Upper lobe of left lung (tissue), 6 donors: ENCODE measurements at regions not wholly inside any gene's neighbourhood (a gene's known extent, or its start where the extent isn't known, plus 50 kb on each side); places are given as distances from the start of the nearest gene placed in this dataset.

Source experiments
- ATAC-seq, 2 donors: fragments of 200-7000 bp; cut with Tn5 transposase; one replicate each; pipeline ENCODE4 v1.9.1; 2022; ENCODE audit warnings: mild to moderate bottlenecking in 2 of 2, moderate library complexity in 2 of 2; ENCODE audit not compliant: low FRiP score in 2 of 2
- DNase-seq, 2 donors: peaks; one replicate each; pipeline ENCODE4 v3.0.0-alpha.2; 2019 to 2020
- H3K27ac ChIP-seq, 4 donors: fragments of 200-600 bp; sonication (generic); one replicate each; pipeline ENCODE4 v1.5.1; 2016 to 2019
- H3K27me3 ChIP-seq, 4 donors: fragments of 200-600 bp; sonication (generic); one replicate each; pipeline ENCODE4 v1.5.1; 2017 to 2019
- H3K36me3 ChIP-seq, 4 donors: fragments of 200-600 bp; sonication (generic); one replicate each; pipeline ENCODE4 v1.5.1; 2016 to 2019
- H3K4me1 ChIP-seq, 4 donors: fragments of 200-600 bp; sonication (generic); one replicate each; pipeline ENCODE4 v1.5.1; 2018 to 2019
- H3K4me3 ChIP-seq, 4 donors: fragments of 200-600 bp; sonication (generic); one replicate each; pipeline ENCODE4 v1.5.1; 2017 to 2019; ENCODE audit warnings: mild to moderate bottlenecking in 2 of 4, moderate library complexity in 1 of 4
- H3K9me3 ChIP-seq, 4 donors: fragments of 200-600 bp; sonication (generic); one replicate each; pipeline ENCODE4 v1.5.1; 2018 to 2019
- EP300 ChIP-seq, 4 donors: sonication (generic); formaldehyde crosslinking; IDR thresholded peaks; one replicate each; pipeline ENCODE4 v1.5.1; 2017; ENCODE audit warnings: antibody characterized with exemption in 4 of 4, control low read depth in 2 of 4
- POLR2A ChIP-seq, 4 donors: fragments of 450-650 bp; IDR thresholded peaks; one replicate each; pipeline ENCODE4 v1.5.1; 2016 to 2017; ENCODE audit warnings: antibody characterized with exemption in 4 of 4, mild to moderate bottlenecking in 2 of 4
- POLR2AphosphoS5 ChIP-seq, 2 donors: sonication (generic); formaldehyde crosslinking; IDR thresholded peaks; one replicate each; pipeline ENCODE4 v1.5.1; 2017; ENCODE audit warnings: antibody characterized with exemption in 2 of 2
- WGBS, 2 donors: methylation state at CpG; one replicate each; pipeline ENCODE4 v1.1.5; 2017 to 2018; 5-methylcytosine and 5-hydroxymethylcytosine counted together
- TF ChIP-seq, protein P1 (sequence below), 6 experiments: fragments of 450-650 bp in 4 of 6; fragments of 200-600 bp in 2 of 6; sonication (generic) in 2 of 6; IDR thresholded peaks; one replicate each; pipeline ENCODE4 v1.5.1; 2016 to 2019; ENCODE audit warnings: antibody characterized with exemption in 6 of 6
- donor health status: DM: no; HTN: no; CAD: no; lungs with moderate emphysema.
- donor health status: DM: no; HTN: yes; CAD: no; lungs with severe emphysema.

DNA sequence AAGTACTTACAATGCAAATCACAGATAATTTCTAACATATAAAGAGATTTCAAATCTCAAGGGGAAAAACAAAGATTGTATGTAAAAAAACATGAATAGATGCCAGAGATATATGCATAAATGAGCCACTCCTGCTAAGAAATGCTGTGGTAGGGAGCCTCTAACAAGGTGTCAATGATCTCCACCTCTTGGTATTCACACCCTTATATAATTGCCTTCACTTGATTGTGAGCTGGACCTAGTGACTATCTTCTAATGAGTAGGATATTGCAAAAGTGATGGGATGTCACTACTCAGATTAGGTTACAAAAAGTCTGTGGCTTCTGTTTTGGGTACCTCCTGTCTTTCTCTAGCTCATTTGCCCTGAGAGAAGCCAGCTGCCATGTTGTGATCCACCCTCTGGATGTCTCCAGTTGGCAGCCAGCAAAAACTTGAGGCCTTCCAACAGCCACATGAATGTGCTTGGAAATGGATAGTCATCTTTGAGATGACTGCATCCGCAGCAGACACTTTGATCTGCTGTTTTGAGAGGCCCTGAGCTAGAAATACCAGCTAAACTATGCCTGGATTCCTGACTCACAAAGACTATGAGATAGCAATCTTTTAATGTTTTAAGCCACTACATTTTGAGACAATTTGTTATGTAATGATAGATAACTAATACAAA, 196.1 kb upstream of the FGGY start:
- DNase-seq = no peak
- Histone ChIP-seq H3K9me3 (no peaks in the 10 kb centered on the region), H3K4me3 (no peak overlapping the region), H3K27me3 (no peaks in the 10 kb centered on the region), H3K36me3 (no peaks in the 10 kb centered on the region), H3K27ac (no peak overlapping the region), H3K4me1 (no peaks in the 10 kb centered on the region)
- TF ChIP-seq POLR2AphosphoS5 (IDR thresholded peaks at IDR 0.05) = no peak
- TF ChIP-seq, protein P1, sequence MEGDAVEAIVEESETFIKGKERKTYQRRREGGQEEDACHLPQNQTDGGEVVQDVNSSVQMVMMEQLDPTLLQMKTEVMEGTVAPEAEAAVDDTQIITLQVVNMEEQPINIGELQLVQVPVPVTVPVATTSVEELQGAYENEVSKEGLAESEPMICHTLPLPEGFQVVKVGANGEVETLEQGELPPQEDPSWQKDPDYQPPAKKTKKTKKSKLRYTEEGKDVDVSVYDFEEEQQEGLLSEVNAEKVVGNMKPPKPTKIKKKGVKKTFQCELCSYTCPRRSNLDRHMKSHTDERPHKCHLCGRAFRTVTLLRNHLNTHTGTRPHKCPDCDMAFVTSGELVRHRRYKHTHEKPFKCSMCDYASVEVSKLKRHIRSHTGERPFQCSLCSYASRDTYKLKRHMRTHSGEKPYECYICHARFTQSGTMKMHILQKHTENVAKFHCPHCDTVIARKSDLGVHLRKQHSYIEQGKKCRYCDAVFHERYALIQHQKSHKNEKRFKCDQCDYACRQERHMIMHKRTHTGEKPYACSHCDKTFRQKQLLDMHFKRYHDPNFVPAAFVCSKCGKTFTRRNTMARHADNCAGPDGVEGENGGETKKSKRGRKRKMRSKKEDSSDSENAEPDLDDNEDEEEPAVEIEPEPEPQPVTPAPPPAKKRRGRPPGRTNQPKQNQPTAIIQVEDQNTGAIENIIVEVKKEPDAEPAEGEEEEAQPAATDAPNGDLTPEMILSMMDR (IDR thresholded peaks at IDR 0.05) = no peak
- no peak for TF ChIP-seq POLR2A (IDR thresholded peaks at IDR 0.05)
- TF ChIP-seq EP300 (IDR thresholded peaks at IDR 0.05) = no peak
- WGBS, 2 donors = 100% methylated on average over 1 of the region's 1 CpG
- no peak for ATAC-seq

DNA sequence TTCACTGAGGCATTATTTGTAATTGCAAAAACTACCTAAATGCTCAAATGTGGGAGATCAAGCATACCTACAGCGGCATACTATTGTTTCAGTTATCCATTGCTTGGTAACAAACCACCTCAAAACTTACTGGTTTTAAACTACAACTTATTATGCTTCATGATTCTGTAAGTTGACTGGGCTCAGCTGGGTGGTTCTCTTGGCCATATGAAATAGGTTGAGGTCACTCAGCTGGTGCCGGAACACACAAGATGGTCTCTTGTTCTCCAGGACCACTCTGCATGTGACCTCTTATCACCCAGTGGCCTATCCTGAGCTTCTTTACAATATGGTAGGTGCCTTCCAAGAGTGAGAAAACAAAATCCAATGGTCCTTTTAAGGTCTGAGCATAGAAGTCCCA, 195.4 kb upstream of the FGGY start:
- Histone ChIP-seq H3K4me1 (no peaks in the 10 kb centered on the region), H3K4me3 (no peak overlapping the region), H3K27ac (no peak overlapping the region), H3K27me3 (no peaks in the 10 kb centered on the region), H3K36me3 (no peaks in the 10 kb centered on the region), H3K9me3 (no peaks in the 10 kb centered on the region)
- DNase-seq = no peak
- ATAC-seq = no peak
- WGBS, 2 donors = 47 to 74% methylated on average over 2 of the region's 2 CpGs
- TF ChIP-seq EP300 (IDR thresholded peaks at IDR 0.05) = no peak
- no peak for TF ChIP-seq POLR2A (IDR thresholded peaks at IDR 0.05)
- TF ChIP-seq POLR2AphosphoS5 (IDR thresholded peaks at IDR 0.05) = no peak
- TF ChIP-seq, protein P1 (IDR thresholded peaks at IDR 0.05) = no peak

DNA sequence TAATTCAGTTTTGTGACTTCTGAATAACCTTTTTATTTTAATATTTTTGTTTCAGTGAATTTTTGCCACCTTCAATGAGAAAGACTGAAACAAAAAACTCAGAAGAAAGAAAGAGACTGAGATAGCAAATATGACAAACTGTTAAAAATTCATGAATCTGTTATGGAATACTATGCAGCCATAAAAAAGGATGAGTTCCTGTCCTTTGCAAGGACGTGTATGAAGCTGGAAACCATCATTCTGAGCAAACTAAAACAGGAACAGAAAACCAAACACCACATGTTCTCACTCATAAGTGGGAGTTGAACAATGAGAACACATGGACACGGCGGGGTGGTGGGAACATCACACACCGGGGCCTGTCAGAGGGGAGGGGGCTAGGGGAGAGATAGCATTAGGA, 193.4 kb upstream of the FGGY start:
- ATAC-seq = no peak

DNA sequence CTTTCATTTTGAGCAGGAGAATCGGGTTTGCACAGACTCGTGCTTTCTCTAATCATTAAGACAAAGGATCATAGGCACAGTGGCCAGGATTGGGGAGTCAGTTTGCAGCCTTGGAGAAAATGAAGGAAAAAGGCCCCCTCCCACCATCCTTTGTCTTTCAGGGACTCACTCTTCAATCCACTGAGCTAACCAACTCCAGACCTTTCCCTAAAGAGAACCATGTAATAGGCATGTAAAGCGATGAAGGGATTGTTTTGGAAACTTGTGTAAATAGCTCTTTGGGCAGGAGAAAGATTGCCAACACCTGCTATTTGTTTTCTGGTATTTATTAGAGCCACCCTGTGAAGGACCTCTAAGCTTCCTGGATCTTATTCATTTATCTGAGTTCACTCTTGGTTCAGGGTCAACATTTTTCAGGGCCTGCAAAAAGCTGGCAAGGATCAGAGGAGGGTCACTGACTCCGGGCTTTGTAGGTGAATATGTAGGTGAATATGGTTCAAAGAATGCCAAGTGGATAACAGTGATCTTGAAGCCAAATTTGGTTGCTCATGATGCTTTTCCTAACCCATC, 192.6 kb upstream of the FGGY start:
- Histone ChIP-seq H3K27ac (no peak overlapping the region), H3K9me3 (no peaks in the 10 kb centered on the region), H3K36me3 (no peaks in the 10 kb centered on the region), H3K4me1 (peaks cover 0 to 6% (median 0%) of the 10 kb centered on the region in 4 donors), H3K27me3 (no peaks in the 10 kb centered on the region), H3K4me3 (no peak overlapping the region)
- WGBS, 2 donors = 64 to 77% methylated on average over 4 of the region's 4 CpGs
- no peak for TF ChIP-seq POLR2A (IDR thresholded peaks at IDR 0.05)
- TF ChIP-seq EP300 (IDR thresholded peaks at IDR 0.05) = no peak
- no peak for TF ChIP-seq POLR2AphosphoS5 (IDR thresholded peaks at IDR 0.05)
- TF ChIP-seq, protein P1 (IDR thresholded peaks at IDR 0.05) = no peak
- DNase-seq (no peak), ATAC-seq (no peak)

More for the DNA sequence above, 193.4 kb upstream of the FGGY start:
- Histone ChIP-seq H3K27me3 (no peaks in the 10 kb centered on the region), H3K36me3 (no peaks in the 10 kb centered on the region), H3K9me3 (no peaks in the 10 kb centered on the region), H3K4me1 (peaks cover 0 to 6% (median 0%) of the 10 kb centered on the region in 4 donors), H3K27ac (no peak overlapping the region), H3K4me3 (no peak overlapping the region)
- WGBS, 2 donors = 88 to 94% methylated on average over 4 of the region's 4 CpGs
- DNase-seq = no peak
- TF ChIP-seq POLR2A (IDR thresholded peaks at IDR 0.05) (no peak), POLR2AphosphoS5 (IDR thresholded peaks at IDR 0.05) (no peak), EP300 (IDR thresholded peaks at IDR 0.05) (no peak)
- TF ChIP-seq, protein P1 (IDR thresholded peaks at IDR 0.05) = no peak
